Psoas muscle (tissue), 7 donors: ENCODE measurements at regions not wholly inside any gene's neighbourhood (a gene's known extent, or its start where the extent isn't known, plus 50 kb on each side); places are given as distances from the start of the nearest gene placed in this dataset.

Source experiments
- ATAC-seq, 4 donors: fragments of 200-7000 bp; cut with Tn5 transposase; one replicate each; pipeline ENCODE4 v1.9.1; 2020; ENCODE audit warnings: moderate library complexity in 3 of 4, mild to moderate bottlenecking in 2 of 4
- DNase-seq, 2 donors: peaks; one replicate each; pipeline ENCODE4 v3.0.0-alpha.2; 2020
- H3K27ac ChIP-seq: fragments of 200-600 bp; one replicate; pipeline ENCODE4 v1.8.0; 2022
- H3K27me3 ChIP-seq, 3 donors: fragments of 200-600 bp in 1 of 3; one replicate each; pipeline versions ENCODE4 v1.6.1 to v1.8.0; 2013 to 2022; ENCODE audit warnings: low read length in 2 of 3, mild to moderate bottlenecking in 2 of 3, moderate library complexity in 1 of 3; ENCODE audit not compliant: insufficient read depth in 3 of 3
- H3K36me3 ChIP-seq, 2 donors: fragments of 200-600 bp in 1 of 2; one replicate each; pipeline versions ENCODE4 v1.6.1 to v1.8.0; 2013 to 2022; ENCODE audit warnings: low read depth in 1 of 2, mild to moderate bottlenecking in 1 of 2, moderate library complexity in 1 of 2; ENCODE audit not compliant: insufficient read depth in 1 of 2
- H3K4me1 ChIP-seq: fragments of 200-600 bp; one replicate; pipeline ENCODE4 v1.8.0; 2022
- H3K4me3 ChIP-seq: fragments of 200-600 bp; one replicate; pipeline ENCODE4 v1.8.0; 2022; ENCODE audit warnings: mild to moderate bottlenecking
- H3K9me3 ChIP-seq: fragments of 200-600 bp; one replicate; pipeline ENCODE4 v1.8.0; 2022
- WGBS, 3 donors: extraction: QIAGEN DNeasy Blood & Tissue Kit; methylation state at CpG; one replicate each; pipeline versions ENCODE4 v1.1.6 to v1.1.7; 2013; 5-methylcytosine and 5-hydroxymethylcytosine counted together
- intact Hi-C, 2 donors: fragments of 100-400 bp; cut with DNase I; formaldehyde crosslinking; loops; one replicate each; pipeline versions ENCODE4 v1.11.0 to v1.14.2; 2022
- TF ChIP-seq, protein P1 (sequence below): fragments of 200-600 bp; IDR thresholded peaks from one replicate; pipeline ENCODE4 v1.8.0; 2022; ENCODE audit warnings: antibody characterized with exemption
- donor health status: healthy with polysubstance abuse.
- donor health status: DM: no; HTN: no; CAD: no; lungs with moderate emphysema.
- donor health status: Bipolar disorder and iron deficiency.
- donor health status: healthy.
- donor health status: DM: yes; HTN: yes; CAD: no.
- donor health status: DM: no; HTN: no; CAD: no.
- donor health status: DM: yes; HTN: yes; CAD: no.

GRCh38 chr12:98228683-98229539, 286.5 kb upstream of the TMPO start:
- Histone ChIP-seq H3K36me3 (no peaks in the 10 kb centered on the region), H3K27me3 (no peaks in the 10 kb centered on the region), H3K27ac (no peak overlapping the region), H3K9me3 (no peaks in the 10 kb centered on the region), H3K4me3 (no peak overlapping the region), H3K4me1 (no peaks in the 10 kb centered on the region)
- intact Hi-C loops = no loop called here
- TF ChIP-seq, protein P1, sequence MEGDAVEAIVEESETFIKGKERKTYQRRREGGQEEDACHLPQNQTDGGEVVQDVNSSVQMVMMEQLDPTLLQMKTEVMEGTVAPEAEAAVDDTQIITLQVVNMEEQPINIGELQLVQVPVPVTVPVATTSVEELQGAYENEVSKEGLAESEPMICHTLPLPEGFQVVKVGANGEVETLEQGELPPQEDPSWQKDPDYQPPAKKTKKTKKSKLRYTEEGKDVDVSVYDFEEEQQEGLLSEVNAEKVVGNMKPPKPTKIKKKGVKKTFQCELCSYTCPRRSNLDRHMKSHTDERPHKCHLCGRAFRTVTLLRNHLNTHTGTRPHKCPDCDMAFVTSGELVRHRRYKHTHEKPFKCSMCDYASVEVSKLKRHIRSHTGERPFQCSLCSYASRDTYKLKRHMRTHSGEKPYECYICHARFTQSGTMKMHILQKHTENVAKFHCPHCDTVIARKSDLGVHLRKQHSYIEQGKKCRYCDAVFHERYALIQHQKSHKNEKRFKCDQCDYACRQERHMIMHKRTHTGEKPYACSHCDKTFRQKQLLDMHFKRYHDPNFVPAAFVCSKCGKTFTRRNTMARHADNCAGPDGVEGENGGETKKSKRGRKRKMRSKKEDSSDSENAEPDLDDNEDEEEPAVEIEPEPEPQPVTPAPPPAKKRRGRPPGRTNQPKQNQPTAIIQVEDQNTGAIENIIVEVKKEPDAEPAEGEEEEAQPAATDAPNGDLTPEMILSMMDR = no peak
- DNase-seq (no peak), ATAC-seq (no peak)
- WGBS, 3 donors = 41 to 50% (median 46%) methylated on average over 8 of the region's 8 CpGs

GRCh38 chr12:98229540-98229924, 285.9 kb upstream of the TMPO start:
- H3K27me3 ChIP-seq = no peaks in the 10 kb centered on the region
- 29 to 36% (median 33%) methylated on average over 2 of the region's 2 CpGs for whole genome bisulfite sequencing, 3 donors
- H3K4me1 ChIP-seq = no peaks in the 10 kb centered on the region
- ATAC-seq = no peak
- H3K27ac ChIP-seq = no peak overlapping the region
- DNase-seq = no peak
- intact Hi-C loops = no loop called here
- H3K4me3 ChIP-seq = no peak overlapping the region
- H3K36me3 ChIP-seq = no peaks in the 10 kb centered on the region
- H3K9me3 ChIP-seq = no peaks in the 10 kb centered on the region
- TF ChIP-seq, protein P1 = no peak

GRCh38 chr12:98232753-98233390, 282.5 kb upstream of the TMPO start:
- Histone ChIP-seq H3K4me1 (no peaks in the 10 kb centered on the region), H3K27me3 (no peaks in the 10 kb centered on the region), H3K27ac (no peak overlapping the region), H3K9me3 (no peaks in the 10 kb centered on the region), H3K36me3 (no peaks in the 10 kb centered on the region), H3K4me3 (no peak overlapping the region)
- intact Hi-C loops = no loop called here
- DNase-seq (no peak), ATAC-seq (no peak)
- TF ChIP-seq, protein P1 = no peak
- 68 to 80% (median 70%) methylated on average over 3 of the region's 3 CpGs for WGBS, 3 donors

DNA sequence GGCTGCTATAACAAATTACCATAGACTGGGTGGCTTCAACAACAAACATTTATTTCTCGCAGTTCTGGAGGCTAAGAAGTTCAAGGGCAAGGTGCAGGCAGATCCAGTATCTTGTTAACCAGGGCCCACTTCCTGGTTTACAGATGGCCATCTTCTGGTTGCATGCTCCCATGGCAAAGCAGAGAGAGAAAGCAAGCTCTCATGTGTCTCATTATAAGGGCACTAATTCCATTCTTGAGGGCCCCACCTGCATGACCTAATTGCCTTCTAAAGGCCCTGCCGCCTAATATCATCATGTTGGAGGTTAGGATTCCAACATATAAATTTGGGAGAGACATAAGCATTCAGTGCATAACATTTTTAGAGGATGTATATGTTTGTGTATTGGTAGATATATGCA, 280.1 kb upstream of the TMPO start:
- no peak overlapping the region for H3K4me3 ChIP-seq
- no peaks in the 10 kb centered on the region for H3K36me3 ChIP-seq
- DNase-seq = no peak
- intact Hi-C loops = no loop called here
- H3K27me3 ChIP-seq = no peaks in the 10 kb centered on the region
- no peak overlapping the region for H3K27ac ChIP-seq
- H3K9me3 ChIP-seq = no peaks in the 10 kb centered on the region
- ATAC-seq = no peak
- no peaks in the 10 kb centered on the region for H3K4me1 ChIP-seq
- WGBS, 3 donors = 86 to 91% (median 90%) methylated on average over 2 of the region's 2 CpGs
- TF ChIP-seq, protein P1 = no peak
